SK-N-SH treated with all-trans-retinoic acid at 6 μM for 48 hours (cell line): ENCODE measurements at regions not wholly inside any gene's neighbourhood (a gene's known extent, or its start where the extent isn't known, plus 50 kb on each side); places are given as distances from the start of the nearest gene placed in this dataset.
"Not testable (repeated sequence)": the region's sequence is repeated elsewhere in the genome, so short reads cannot be mapped to it uniquely, and the experiment has no call there.

Source experiments
- PATZ1 ChIP-seq: fragments of 250-450 bp; sonication (Bioruptor Pico); IDR thresholded peaks from 2 replicates; pipeline ENCODE4 v1.8.0; 2020; ENCODE audit warnings: mild to moderate bottlenecking, moderate library complexity, borderline replicate concordance
- SNAI2 ChIP-seq: fragments of 250-450 bp; sonication (Bioruptor Pico); IDR thresholded peaks from 2 replicates; pipeline ENCODE4 v1.5.0; 2020; ENCODE audit warnings: mild to moderate bottlenecking, moderate library complexity
- ZNF565 ChIP-seq: fragments of 450-650 bp; formaldehyde crosslinking; conservative IDR thresholded peaks from 2 replicates; pipeline ENCODE4 v1.5.0; 2020; ENCODE audit warnings: low read depth, mild to moderate bottlenecking, moderate library complexity

GRCh38 chr4:8983921-8984320, 112.3 kb upstream of the HMX1 start:
- not testable (repeated sequence) for TF ChIP-seq ZNF565, PATZ1, SNAI2 (CRISPR knock-in tag)
